GM23338 (cell line): ENCODE measurements at regions not wholly inside any gene's neighbourhood (a gene's known extent, or its start where the extent isn't known, plus 50 kb on each side); places are given as distances from the start of the nearest gene placed in this dataset.

Experiments
- ATAC-seq: fragments of 200-7000 bp; cut with Tn5 transposase; 3 replicates; pipeline ENCODE4 v1.9.1; 2020
- DNase-seq: peaks from one replicate; pipeline ENCODE4 v3.0.0-alpha.2; 2015; ENCODE audit warnings: low spot score
- H2AFZ ChIP-seq: fragments of 200-600 bp; sonication (generic); 2 replicates; pipeline ENCODE4 v1.8.0; 2016; ENCODE audit warnings: antibody characterized with exemption, mild to moderate bottlenecking, moderate library complexity
- H3F3A ChIP-seq: fragments of 200-600 bp; sonication (generic); replicated peaks from 2 replicates; pipeline ENCODE4 v1.8.0; 2017; ENCODE audit warnings: antibody characterized with exemption, mixed run types, low read depth
- H3K27ac ChIP-seq: fragments of 200-600 bp; sonication (generic); 2 replicates; pipeline ENCODE4 v1.6.1; 2016; ENCODE audit warnings: low read depth
- H3K27me3 ChIP-seq: fragments of 200-600 bp; sonication (generic); 2 replicates; pipeline ENCODE4 v1.8.0; 2016; ENCODE audit warnings: mild to moderate bottlenecking, mixed run types, moderate library complexity; ENCODE audit not compliant: insufficient read depth
- H3K36me3 ChIP-seq: fragments of 200-600 bp; sonication (generic); 2 replicates; pipeline ENCODE4 v1.8.0; 2016; ENCODE audit warnings: mild to moderate bottlenecking; ENCODE audit not compliant: insufficient read depth
- H3K4me1 ChIP-seq: fragments of 200-600 bp; sonication (generic); 2 replicates; pipeline ENCODE4 v1.8.0; 2016; ENCODE audit warnings: mild to moderate bottlenecking, moderate library complexity; ENCODE audit not compliant: insufficient read depth
- H3K4me2 ChIP-seq: fragments of 200-600 bp; sonication (generic); 2 replicates; pipeline ENCODE4 v1.7.1; 2017; ENCODE audit warnings: mixed run types
- H3K4me3 ChIP-seq: fragments of 200-600 bp; sonication (generic); 2 replicates; pipeline ENCODE4 v1.6.1; 2016; ENCODE audit warnings: mixed run types
- H3K79me2 ChIP-seq: fragments of 200-600 bp; sonication (generic); replicated peaks from 2 replicates; pipeline ENCODE4 v1.8.0; 2017; ENCODE audit warnings: mild to moderate bottlenecking; ENCODE audit not compliant: insufficient read depth
- H3K9me2 ChIP-seq: fragments of 200-600 bp; sonication (generic); 2 replicates; pipeline ENCODE4 v1.8.0; 2017; ENCODE audit not compliant: insufficient read depth
- H4K20me1 ChIP-seq: fragments of 200-600 bp; sonication (generic); replicated peaks from 2 replicates; pipeline ENCODE4 v1.8.0; 2017; ENCODE audit warnings: mild to moderate bottlenecking; ENCODE audit not compliant: insufficient read depth
- H3K27ac Mint-ChIP-seq: 2 replicates; pipeline ENCODE4 v1.8.0; 2020; ENCODE audit warnings: inconsistent platforms, mild to moderate bottlenecking, moderate library complexity, mixed read lengths
- H3K27me3 Mint-ChIP-seq: 3 replicates; pipeline ENCODE4 v1.8.0; 2022; ENCODE audit warnings: low read depth, mild to moderate bottlenecking, moderate library complexity, mixed read lengths, inconsistent platforms; ENCODE audit not compliant: insufficient read depth, poor library complexity
- H3K36me3 Mint-ChIP-seq: 3 replicates; pipeline ENCODE4 v1.8.0; 2021; ENCODE audit warnings: low read depth, mild to moderate bottlenecking, inconsistent platforms, moderate library complexity, mixed read lengths
- H3K4me1 Mint-ChIP-seq: 3 replicates; pipeline ENCODE4 v1.8.0; 2020; ENCODE audit warnings: mild to moderate bottlenecking, inconsistent platforms, mixed read lengths
- H3K4me3 Mint-ChIP-seq: 3 replicates; pipeline ENCODE4 v1.8.0; 2021; ENCODE audit warnings: moderate library complexity, mild to moderate bottlenecking, inconsistent platforms, mixed read lengths
- H3K9me3 Mint-ChIP-seq: 3 replicates; pipeline ENCODE4 v1.8.0; 2020; ENCODE audit warnings: moderate library complexity, mild to moderate bottlenecking, inconsistent platforms, mixed read lengths
- CREB1 ChIP-seq: fragments of 250-450 bp; sonication (Bioruptor Pico); IDR thresholded peaks from 2 replicates; pipeline ENCODE4 v1.5.0; 2020; ENCODE audit warnings: low read depth, mild to moderate bottlenecking, moderate library complexity
- ETS1 ChIP-seq: IDR thresholded peaks from 2 replicates; pipeline ENCODE4 v1.6.1; 2016; ENCODE audit warnings: antibody characterized with exemption
- EZH2 ChIP-seq: fragments of 200-600 bp; sonication (generic); IDR thresholded peaks from one replicate; pipeline ENCODE4 v1.8.0; 2017; ENCODE audit warnings: antibody characterized with exemption, mild to moderate bottlenecking, low read depth; ENCODE audit not compliant: unreplicated experiment
- REST ChIP-seq: IDR thresholded peaks from one replicate; pipeline ENCODE4 v1.6.1; 2018; ENCODE audit warnings: antibody characterized with exemption; ENCODE audit not compliant: unreplicated experiment
- STAT1 ChIP-seq: IDR thresholded peaks from one replicate; pipeline ENCODE4 v1.6.1; 2016; ENCODE audit warnings: antibody characterized with exemption; ENCODE audit not compliant: unreplicated experiment
- ZNF114 ChIP-seq: fragments of 250-450 bp; sonication (Bioruptor Pico); IDR thresholded peaks from 2 replicates; pipeline ENCODE4 v1.5.0; 2020; ENCODE audit warnings: mild to moderate bottlenecking, moderate library complexity
- ZNF462 ChIP-seq: fragments of 250-450 bp; sonication (Bioruptor Pico); IDR thresholded peaks from 2 replicates; pipeline ENCODE4 v1.5.0; 2020; ENCODE audit warnings: mild to moderate bottlenecking, moderate library complexity

GRCh38 chr4:141562649-141563048 is 73.7 kb upstream of the IL15 start:
- H3K27ac ChIP-seq = no peak overlapping the region
- no peak overlapping the region for H3K4me2 ChIP-seq
- H3K4me1 Mint-ChIP-seq = peaks cover 4% of the 10 kb centered on the region; the same call in 2 of the 3 replicates
- TF ChIP-seq ZNF114 (CRISPR knock-in tag) = no peak
- no peak for TF ChIP-seq ETS1
- TF ChIP-seq REST = no peak
- H3K36me3 ChIP-seq = no peaks in the 10 kb centered on the region
- H3K4me3 Mint-ChIP-seq = no peak overlapping the region
- H3K27me3 Mint-ChIP-seq = no peaks in the 10 kb centered on the region
- no peak overlapping the region for H3K4me3 ChIP-seq
- no peak for ATAC-seq
- no peak overlapping the region for H3K27ac Mint-ChIP-seq
- no peaks in the 10 kb centered on the region for H3K36me3 Mint-ChIP-seq
- H3K79me2 ChIP-seq = no peaks in the 10 kb centered on the region
- no peak for DNase-seq
- H3K9me3 Mint-ChIP-seq = no peaks in the 10 kb centered on the region
- no peaks in the 10 kb centered on the region for H3F3A ChIP-seq
- H3K27me3 ChIP-seq = no peaks in the 10 kb centered on the region
- no peaks in the 10 kb centered on the region for H4K20me1 ChIP-seq
- no peak overlapping the region for H2AFZ ChIP-seq
- H3K4me1 ChIP-seq = no peaks in the 10 kb centered on the region
- no peaks in the 10 kb centered on the region for H3K9me2 ChIP-seq

GRCh38 chr4:141563723-141564122 is 72.7 kb upstream of the IL15 start:
- H3K27me3 ChIP-seq = no peaks in the 10 kb centered on the region
- no peaks in the 10 kb centered on the region for H3K79me2 ChIP-seq
- no peaks in the 10 kb centered on the region for H4K20me1 ChIP-seq
- Mint-ChIP-seq H3K4me3 (no peak overlapping the region), H3K27ac (0 out of 2 replicates have a peak overlapping the region, but pooled peaks have one; percentile 54), H3K27me3 (no peaks in the 10 kb centered on the region), H3K4me1 (peaks cover 7% of the 10 kb centered on the region; the same call in 2 of the 3 replicates), H3K9me3 (no peaks in the 10 kb centered on the region), H3K36me3 (no peaks in the 10 kb centered on the region)
- no peak overlapping the region for H3K4me3 ChIP-seq
- H3K27ac ChIP-seq = no peak overlapping the region
- H3F3A ChIP-seq = no peaks in the 10 kb centered on the region
- no peak overlapping the region for H2AFZ ChIP-seq
- H3K4me2 ChIP-seq = no peak overlapping the region
- ATAC-seq (no peak), DNase-seq (no peak)
- no peaks in the 10 kb centered on the region for H3K36me3 ChIP-seq
- H3K4me1 ChIP-seq = no peaks in the 10 kb centered on the region
- no peaks in the 10 kb centered on the region for H3K9me2 ChIP-seq
- TF ChIP-seq ZNF114 (CRISPR knock-in tag) (no peak), CREB1 (no peak), ZNF462 (no peak), STAT1 (no peak), EZH2 (no peak), REST (no peak)
